Right ventricle myocardium superior (tissue), 1 donor: ENCODE measurements at regions not wholly inside any gene's neighbourhood (a gene's known extent, or its start where the extent isn't known, plus 50 kb on each side); places are given as distances from the start of the nearest gene placed in this dataset.

Experiments
- ATAC-seq: fragments of 200-7000 bp; cut with Tn5 transposase; one replicate; pipeline ENCODE4 v1.9.1; 2020; ENCODE audit warnings: mild to moderate bottlenecking; ENCODE audit not compliant: poor library complexity
- DNase-seq: peaks from one replicate; pipeline ENCODE4 v3.0.0-alpha.2; 2020
- intact Hi-C: fragments of 100-400 bp; cut with DNase I; formaldehyde crosslinking; loops from one replicate; pipeline ENCODE4 v1.11.2; 2022
- donor health status: DM: no; HTN: yes; CAD: no; lungs with severe emphysema.

DNA sequence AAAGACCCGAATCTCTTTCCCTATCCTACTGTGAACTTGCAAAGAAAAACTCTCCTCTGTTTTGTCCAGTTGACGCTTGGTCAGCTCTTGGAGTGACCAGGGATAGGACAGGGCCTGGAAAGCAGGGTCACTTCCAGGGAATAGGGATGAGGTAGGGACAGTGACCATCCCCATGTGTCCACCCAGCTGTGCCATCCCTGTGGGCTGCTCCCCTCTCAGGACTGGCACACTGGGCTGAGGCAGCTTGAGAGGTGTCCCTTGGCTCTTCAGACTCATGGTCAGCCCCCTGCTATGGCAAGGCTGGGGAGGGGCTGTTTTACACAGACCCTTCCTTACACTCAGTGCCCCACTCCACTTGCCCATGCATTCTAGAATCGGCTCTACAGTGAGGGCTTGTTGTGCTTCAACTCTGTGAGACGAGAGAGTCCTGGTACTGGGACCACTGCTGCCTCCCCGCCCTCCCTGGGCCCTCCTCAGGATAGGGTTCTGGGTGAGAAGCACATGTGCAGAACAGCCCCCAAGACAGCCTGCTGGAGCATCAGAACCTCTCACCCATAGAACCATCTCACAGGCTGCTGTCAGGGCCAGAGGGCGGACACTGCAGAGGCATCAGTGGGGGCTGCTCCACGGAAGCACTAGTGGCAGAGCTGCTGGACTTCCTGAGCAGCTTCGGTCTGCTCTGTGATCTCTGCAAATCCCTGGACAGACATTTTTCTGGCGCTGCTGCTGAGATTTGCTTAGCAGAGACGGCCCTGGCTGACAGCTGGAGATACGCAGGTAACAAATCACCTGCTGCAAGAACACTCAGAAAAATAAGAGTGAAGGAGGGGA is 202.8 kb upstream of the CXCL12 start:
- DNase-seq (no peak), ATAC-seq (no peak)
- intact Hi-C loops: no loop called here

DNA sequence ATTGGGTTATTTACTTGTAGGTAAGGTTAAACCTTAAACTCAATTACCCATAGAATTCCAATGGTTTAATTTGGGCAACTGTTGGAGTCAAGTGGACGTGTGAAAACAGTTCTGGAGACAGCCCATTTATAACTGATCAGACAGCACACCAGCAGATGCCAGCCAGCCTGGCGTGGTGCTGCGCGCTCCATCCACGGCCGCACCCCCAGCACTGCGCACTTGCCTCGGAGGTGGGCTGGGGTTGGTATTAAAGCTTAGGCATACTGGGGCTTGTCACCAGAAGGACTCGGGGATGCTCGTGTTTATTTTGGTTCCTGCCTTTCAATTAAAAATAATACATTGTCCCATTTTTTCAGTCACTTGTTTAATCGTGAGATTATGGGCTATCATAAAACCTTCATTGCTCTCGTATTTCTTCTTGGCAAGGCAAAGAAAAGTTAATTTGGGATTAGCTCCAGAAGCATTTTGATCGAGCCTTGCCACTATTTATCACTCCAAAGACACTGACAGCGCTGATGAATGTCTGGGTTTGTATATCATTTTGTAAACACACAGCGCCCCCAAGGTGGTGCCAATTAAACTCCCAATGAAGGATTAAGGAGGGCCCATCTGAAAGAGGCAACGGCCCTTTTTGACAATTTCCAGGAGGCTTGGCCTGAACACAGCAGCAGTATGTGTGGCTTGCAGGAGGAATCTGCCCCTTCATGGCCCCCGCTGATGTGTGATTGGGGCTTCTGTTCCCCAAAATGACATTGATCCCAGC is 204.5 kb upstream of the CXCL12 start:
- ATAC-seq (no peak), DNase-seq (no peak)
- intact Hi-C loops: no loop called here

DNA sequence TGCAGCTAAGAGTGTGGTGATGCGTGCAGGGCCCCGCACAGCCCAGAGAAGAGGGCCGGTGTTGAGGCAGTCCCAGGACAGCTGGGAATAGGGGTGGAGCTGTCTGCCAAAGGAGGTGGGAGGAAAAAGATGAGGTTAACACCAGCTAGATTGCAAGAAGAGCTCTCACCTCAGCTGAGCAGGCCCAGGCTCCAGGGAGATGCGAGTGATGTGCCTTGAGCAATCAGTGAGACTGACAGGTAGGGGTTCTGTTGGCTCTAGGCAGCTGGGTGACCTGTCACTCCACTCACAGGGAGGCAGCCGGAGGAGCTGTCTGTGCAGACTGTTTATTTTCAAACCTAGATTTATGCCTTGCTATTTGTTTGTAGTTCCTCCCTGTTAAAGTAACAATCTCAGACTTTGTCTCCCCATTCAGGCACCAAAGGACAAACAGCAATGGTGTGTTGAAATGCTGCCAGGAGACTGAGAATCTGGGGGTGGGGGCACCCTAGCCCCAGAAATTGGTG is 205.1 kb upstream of the CXCL12 start:
- no peak for ATAC-seq
- DNase-seq: no peak
- intact Hi-C loops: no loop called here

DNA sequence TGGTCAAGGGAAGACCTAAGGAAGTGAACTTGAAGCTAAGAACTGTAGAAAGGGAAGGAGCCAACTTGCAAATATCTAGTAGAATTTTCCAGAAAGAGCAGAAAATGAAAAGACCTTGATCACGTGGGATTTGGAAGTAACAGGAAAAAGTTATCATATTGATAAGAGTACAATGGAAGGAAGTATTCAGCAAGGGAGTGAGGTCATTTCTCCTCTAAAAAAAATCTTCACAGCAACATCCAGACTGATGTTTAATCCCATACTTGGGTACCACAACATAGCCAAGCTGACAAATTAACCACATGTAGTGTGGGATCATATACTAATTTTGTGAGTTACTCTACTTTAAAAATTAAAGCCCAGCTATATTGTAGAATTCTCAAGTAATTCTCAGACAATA is 207.0 kb upstream of the CXCL12 start:
- intact Hi-C loops: no loop called here
- no peak for ATAC-seq
- no peak for DNase-seq

DNA sequence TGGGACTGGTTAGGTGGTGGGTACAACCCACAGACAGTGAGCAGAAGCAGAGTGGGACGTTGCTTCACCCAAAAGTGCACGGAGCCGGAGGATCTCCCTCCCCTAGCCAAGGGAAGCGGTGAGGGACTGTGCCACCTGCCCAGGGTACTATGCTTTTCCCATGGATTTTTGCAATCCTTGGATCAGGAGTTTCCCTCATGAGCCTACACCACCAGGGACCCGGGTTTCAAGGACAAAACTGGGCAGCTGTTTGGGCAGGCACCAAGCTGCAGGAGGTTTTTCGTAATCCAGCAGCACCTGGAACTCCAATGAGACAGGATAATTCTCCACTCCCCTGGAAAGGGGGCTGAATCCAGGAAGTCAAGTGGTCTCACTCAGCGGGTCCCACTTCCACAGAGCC is 209.1 kb upstream of the CXCL12 start:
- intact Hi-C loops: no loop called here
- DNase-seq (no peak), ATAC-seq (no peak)

DNA sequence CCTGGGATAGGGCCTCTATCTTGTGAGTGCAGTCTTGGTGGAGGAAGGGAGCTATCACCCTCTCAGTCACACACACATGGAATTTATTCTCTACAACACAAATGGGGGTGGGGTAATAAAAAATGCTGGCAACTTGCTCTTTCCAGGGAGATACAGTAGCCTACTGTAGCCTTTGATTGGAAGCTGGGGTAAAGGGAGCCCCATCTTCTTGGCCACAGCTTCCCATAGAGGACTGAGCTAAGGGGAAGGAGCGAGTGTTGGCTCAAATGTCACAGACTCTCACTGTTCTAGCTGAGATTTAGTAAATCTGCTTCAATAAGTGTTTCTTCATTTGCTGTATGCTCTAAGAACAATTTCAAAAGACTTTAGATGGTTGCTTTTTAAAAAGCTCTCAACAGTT is 222.2 kb upstream of the CXCL12 start:
- intact Hi-C loops: no loop called here
- ATAC-seq (no peak), DNase-seq (no peak)

DNA sequence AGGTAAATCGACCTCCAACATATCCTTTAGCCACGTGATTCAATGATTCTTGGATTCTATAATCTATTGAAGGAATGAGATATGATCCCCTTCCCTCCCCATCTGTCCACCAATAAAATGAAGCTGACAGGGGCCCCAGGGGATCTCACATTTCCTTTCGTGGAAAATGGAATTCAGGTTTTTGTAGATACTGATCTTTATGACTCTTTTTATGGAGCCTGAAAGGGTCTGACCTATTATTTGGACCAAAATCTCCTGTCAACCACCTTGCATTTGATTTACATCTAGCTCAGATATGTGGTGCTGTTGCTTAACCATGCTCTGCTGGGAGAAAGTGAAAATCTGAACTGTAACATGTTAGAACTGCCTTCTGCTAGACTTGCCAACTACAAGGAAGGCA is 234.0 kb upstream of the CXCL12 start:
- intact Hi-C loops: no loop called here
- ATAC-seq: no peak
- no peak for DNase-seq

DNA sequence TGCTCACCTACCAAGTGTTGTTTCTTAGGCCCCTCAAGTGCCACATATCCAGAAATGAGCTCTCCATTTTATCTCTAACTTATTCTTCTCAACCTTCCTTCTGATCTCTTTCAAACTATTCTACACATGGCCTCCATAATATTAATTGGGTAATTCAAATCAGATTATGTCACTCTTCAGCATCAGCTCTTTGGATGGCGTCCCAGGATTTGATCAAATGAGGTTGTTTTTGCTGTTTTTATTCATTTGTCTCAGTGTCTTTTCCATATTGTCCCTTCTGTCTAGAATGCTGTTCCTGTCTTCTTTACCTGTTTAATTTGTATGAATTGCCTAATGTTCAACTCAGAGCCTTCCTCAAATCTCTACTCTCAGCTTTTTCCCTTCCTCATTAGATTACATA is 234.6 kb upstream of the CXCL12 start:
- intact Hi-C loops: no loop called here
- ATAC-seq (no peak), DNase-seq (no peak)

DNA sequence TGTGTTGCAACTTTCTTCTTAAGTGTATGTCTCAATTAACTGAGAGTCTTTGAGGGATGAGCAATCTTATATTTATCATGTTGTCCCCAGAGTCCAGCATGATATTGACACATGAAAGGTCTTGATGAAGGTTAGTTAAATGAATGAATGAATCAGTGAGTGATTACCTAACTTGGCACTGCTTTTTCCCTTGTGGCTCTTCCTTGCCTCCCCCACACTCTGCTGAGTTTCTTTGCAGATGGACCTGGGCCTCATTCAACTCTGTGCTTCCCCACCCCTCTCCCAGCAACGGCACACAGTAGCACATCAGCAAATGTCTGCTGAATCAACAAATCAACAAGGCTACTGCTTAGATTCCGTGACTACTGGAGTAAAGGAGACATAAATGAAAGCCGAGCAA is 235.1 kb upstream of the CXCL12 start:
- no peak for ATAC-seq
- DNase-seq: no peak
- intact Hi-C loops: no loop called here

DNA sequence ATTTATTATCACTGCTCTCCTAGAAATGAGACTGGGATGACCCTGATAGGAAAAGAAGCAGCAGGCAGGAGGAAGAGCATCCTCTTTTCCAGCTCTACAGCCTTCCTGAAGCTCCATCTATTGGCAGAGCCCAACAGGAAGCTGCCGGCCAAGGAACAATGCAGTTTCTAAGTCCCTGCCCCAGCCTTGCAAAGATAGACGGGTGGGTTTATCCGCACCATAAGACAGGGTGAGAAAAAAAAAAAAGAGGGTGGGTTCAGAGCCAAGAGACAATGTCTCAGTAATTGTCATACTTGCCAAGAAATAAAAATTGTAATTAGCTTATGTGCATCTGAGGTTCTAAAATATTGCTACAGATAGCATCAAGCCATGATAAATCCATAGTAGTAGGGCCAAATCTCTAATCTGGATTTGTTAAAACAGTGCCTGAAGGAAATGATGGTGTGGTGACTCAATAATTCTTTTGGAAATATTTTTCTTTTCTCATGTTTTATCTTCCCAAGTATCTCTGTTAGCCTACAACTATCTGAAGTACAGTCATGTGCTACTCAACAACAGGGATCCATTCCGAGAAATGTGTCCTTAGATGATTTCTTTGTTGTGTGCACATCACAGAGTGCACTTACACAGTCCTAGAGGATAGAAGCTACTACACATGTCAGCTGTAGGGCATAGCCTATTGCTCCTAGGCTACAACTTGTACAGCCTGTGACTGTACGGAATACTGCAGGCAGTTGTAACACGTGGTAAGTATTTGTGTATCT is 242.9 kb upstream of the CXCL12 start:
- peak; percentile 39 for ATAC-seq
- intact Hi-C loops: no loop called here
- no peak for DNase-seq

DNA sequence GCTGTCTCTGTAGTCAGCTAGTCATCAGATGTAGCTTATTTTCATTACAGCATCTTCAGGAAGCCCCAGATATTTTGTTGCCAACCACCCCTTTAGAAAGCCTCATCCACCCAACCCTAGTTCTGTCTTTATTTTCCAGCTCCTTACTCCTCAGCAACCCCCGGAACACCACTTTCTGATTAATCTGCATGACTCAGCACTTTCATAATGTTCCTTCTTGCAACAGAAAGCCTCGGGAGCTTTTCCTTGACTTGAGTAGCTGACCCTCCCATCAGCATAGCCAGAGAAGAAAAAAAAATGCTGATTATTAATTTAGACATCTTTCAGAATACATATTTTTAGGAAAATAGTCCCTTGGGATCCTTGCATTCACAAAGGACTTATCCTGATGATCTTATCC is 244.0 kb upstream of the CXCL12 start:
- intact Hi-C loops: no loop called here
- ATAC-seq: peak; percentile 84
- no peak for DNase-seq

DNA sequence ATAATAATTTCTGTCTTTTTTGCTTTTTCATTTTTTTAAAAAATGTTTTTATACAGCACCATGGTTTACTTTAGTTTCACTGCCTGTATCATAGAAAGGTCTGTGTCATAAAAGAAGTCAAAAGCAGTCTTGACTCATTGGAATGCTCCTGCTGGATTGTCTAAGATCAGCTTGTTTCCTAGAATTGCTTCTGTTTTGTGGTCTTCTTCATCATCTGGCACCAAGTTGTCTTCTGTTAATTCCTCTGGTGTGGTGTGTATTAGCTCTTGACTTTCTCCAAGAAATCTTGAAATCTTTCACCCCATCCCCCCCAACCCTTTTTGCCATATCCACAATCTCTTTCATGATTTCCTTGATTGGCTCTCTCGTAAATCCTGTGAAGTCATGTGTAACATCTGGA is 250.3 kb upstream of the CXCL12 start:
- ATAC-seq (no peak), DNase-seq (no peak)
- intact Hi-C loops: no loop called here

DNA sequence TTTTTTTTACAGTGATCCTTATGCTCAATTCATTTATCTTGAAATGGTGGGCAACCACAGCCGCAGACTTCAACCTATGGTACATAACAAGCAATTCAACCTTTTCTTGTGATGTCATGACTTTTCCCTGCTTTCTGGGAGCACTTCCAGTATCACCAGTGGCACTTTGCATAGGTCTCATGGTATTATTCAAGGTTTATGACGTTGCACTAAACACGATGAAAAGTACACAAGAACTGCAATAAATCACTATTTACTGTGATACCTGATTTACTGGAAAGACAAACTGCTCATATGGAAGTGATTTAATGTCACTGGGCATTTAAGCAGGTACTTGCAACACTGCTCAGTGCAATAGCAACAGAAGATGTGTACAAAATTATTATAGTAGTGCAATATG is 251.7 kb upstream of the CXCL12 start:
- ATAC-seq: no peak
- intact Hi-C loops: no loop called here
- no peak for DNase-seq

DNA sequence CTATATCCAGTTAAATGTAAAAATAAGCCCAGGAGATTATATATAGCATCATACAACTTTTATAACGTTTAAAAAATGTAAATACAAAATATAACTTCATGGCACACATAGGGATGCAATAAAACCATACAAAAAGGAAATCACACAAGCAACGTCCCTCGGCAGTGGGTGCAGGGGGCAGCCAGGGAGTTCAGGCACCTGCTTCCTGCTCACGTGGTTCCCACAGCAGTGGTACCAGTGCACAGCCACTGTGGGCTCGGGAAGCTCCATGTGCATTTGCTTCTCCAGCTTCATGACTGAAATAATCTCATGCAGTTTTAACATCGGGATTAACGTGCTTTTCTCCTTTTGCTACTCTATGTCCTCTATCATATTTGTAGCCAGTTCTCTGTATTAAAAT is 255.5 kb upstream of the CXCL12 start:
- intact Hi-C loops: no loop called here
- DNase-seq: no peak
- no peak for ATAC-seq

DNA sequence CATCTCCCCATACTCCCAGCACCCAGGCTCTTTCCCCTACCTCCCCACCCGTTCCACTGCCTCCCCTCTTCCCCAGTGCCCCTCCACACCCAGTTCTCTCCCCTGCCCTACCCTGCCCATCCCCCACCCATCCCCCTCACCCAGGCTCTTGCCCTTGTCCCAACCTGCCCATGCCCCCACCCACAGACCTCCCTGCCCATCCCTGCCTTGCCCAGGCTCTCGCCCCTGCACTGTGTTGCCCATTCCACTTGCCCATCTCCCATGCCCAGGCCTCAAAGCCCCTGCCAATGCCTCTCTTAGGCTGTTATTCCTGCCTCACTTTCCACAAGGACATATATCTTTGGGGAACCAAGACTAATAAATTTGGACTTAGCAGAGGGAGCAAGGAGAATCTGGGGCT is 262.6 kb upstream of the CXCL12 start:
- intact Hi-C loops: no loop called here
- ATAC-seq (no peak), DNase-seq (no peak)

DNA sequence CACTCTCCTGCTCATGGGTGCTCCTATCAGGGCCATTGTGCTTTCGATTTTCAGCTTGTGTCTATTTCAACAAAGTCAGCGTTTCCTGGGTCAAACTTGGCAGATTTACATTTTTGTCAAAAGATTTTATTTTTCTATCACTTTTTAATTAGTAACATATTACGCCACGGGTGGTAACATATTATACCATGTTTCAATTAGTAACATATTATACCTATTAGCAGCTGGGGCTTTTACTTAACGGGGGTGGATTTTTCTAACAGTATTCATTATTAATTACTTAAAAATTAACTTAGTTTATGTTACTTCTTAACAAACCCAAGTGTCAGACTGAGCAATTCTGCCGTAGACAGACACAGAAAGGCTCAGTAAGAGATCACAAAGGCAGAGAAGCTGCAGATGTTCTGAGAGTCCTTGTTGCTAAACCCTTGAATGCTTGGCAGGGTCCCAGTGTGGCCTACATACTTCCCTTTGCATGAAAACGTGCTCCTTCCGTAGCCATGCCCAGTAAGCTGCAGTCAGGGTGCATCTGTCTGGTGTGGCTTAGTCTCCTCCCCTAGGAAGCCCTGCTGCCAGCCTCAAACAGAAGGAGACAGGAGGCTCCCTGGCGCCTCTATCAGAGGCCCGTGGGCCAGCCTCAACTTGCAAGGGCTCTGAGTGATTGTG is 263.1 kb upstream of the CXCL12 start:
- DNase-seq (peak; percentile 57), ATAC-seq (peak; percentile 41)
- intact Hi-C loops: no loop called here

DNA sequence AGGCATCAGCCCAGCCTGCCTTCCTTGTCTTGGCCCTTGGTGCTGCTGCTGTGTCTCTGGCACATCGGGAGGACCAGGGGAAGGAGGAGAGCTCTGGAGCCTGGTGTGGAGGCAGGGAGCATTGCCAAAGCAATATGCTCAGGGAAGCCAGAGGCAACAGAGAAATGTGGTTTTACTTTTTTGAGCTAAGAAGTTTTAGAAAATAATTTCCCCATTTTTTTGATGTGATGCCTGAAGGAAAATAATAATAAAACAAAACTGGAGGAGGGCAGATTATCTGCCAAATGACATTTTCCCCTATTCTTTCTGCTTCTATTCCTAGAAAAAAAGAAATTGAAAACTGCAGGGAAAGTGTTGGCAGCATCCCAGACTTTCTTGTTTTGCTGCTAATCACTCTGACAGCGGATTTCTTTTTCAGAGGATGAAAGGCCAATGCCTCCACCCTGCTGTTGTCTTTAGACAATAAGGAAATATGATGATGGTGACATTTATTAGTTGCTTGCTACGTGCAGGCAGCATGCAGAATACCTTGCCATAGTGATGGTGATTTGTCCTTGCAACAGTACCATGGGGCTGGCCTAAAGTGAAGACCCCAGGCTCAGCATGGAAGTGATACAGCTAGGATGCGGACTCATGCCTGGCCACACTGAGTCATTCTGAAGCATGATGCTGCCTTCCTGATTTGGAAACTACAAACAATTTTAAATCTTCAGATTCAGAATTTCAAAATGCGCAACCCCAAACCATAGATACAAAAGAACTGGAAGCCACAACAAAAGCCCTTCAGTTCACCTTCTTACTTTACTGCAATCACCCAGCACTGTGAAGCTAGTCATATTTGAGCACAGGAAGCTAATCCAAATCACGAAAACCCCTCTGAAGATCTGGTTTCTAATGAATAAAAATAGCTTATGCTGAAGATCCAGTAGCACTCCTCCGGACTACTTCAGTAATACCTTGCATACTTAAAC is 260.2 kb upstream of the TMEM72 start:
- peak; percentile 57 for DNase-seq
- intact Hi-C loops: no loop called here
- ATAC-seq: peak; percentile 46

DNA sequence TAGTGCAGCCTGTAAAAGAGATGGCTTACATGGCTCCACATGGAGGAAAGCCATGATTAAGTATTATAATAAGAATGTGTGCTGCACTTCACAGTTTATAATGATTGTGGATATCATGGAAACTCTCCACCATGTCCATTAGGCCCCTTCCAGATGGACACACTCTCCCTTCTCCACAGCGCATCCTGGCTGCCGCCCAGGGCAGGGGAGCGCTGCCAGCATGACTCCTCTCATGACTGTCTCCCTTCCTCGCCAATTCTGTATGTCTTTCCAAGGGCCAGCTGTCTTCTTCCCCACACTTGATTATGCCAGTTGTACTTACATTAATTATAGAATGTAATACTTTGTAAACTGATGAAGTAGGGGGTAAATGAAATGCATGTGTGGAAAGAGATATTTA is 259.3 kb upstream of the TMEM72 start:
- ATAC-seq (no peak), DNase-seq (peak; percentile 58)
- intact Hi-C loops: no loop called here
